ENCODE measurements at regions not wholly inside any gene's neighbourhood (a gene's known extent, or its start where the extent isn't known, plus 50 kb on each side); places are given as distances from the start of the nearest gene placed in this dataset.

GRCh38 chr1:14516974-14517840 lies 81.3 kb upstream of the KAZN start:
- DNase-seq (ENCODE audit: low read depth, low spot score): peak; percentile 82
- TF ChIP-seq CTCF (IDR thresholded peaks at IDR 0.05; ENCODE audit: low read depth, low read length): no peak
- no peak overlapping the region for H3K4me3 ChIP-seq (ENCODE audit: low read depth, low read length)
- in situ Hi-C loops (cut with HindIII; ENCODE audit: low sequenced_read_pairs): no loop called here

- H3K4me3 ChIP-seq (ENCODE audit: low read depth, low read length): no peak overlapping the region
- in situ Hi-C loops (cut with HindIII; ENCODE audit: low sequenced_read_pairs): no loop called here
- no peak for DNase-seq (ENCODE audit: low read depth, low spot score)
Observed at GRCh38 chr1:14517841-14518180, 80.7 kb upstream of the KAZN start.

GRCh38 chr1:14519976-14520375 lies 78.5 kb upstream of the KAZN start:
- no peak for DNase-seq (ENCODE audit: low read depth, low spot score)
- no peak overlapping the region for H3K4me3 ChIP-seq (ENCODE audit: low read depth, low read length)
- in situ Hi-C loops (cut with HindIII; ENCODE audit: low sequenced_read_pairs): no loop called here
- TF ChIP-seq CTCF (IDR thresholded peaks at IDR 0.05; ENCODE audit: low read depth, low read length): no peak

More at GRCh38 chr1:14517841-14518180, 80.7 kb upstream of the KAZN start:
- TF ChIP-seq CTCF (IDR thresholded peaks at IDR 0.05; ENCODE audit: low read depth, low read length): no peak

- no peak overlapping the region for H3K4me3 ChIP-seq (ENCODE audit: low read depth, low read length)
- TF ChIP-seq CTCF (IDR thresholded peaks at IDR 0.05; ENCODE audit: low read depth, low read length): no peak
- no peak for DNase-seq (ENCODE audit: low read depth, low spot score)
- in situ Hi-C loops (cut with HindIII; ENCODE audit: low sequenced_read_pairs): no loop called here
Observed at GRCh38 chr1:14520514-14521163, 77.8 kb upstream of the KAZN start.

GRCh38 chr1:14521622-14522021 lies 76.9 kb upstream of the KAZN start:
- peak; percentile 33 for DNase-seq (ENCODE audit: low read depth, low spot score)
- in situ Hi-C loops (cut with HindIII; ENCODE audit: low sequenced_read_pairs): no loop called here
- H3K4me3 ChIP-seq (ENCODE audit: low read depth, low read length): no peak overlapping the region
- no peak for TF ChIP-seq CTCF (IDR thresholded peaks at IDR 0.05; ENCODE audit: low read depth, low read length)

- no peak for TF ChIP-seq CTCF (IDR thresholded peaks at IDR 0.05; ENCODE audit: low read depth, low read length)
- H3K4me3 ChIP-seq (ENCODE audit: low read depth, low read length): no peak overlapping the region
- in situ Hi-C loops (cut with HindIII; ENCODE audit: low sequenced_read_pairs): no loop called here
- peak; percentile 76 for DNase-seq (ENCODE audit: low read depth, low spot score)
Observed at GRCh38 chr1:14522077-14522925, 76.2 kb upstream of the KAZN start.

All from astrocyte of the spinal cord (primary cell).